ENCODE measurements at regions not wholly inside any gene's neighbourhood (a gene's known extent, or its start where the extent isn't known, plus 50 kb on each side); places are given as distances from the start of the nearest gene placed in this dataset.
A peak's percentile ranks its signal among the peaks of the same experiment; 100 is the strongest.

DNA sequence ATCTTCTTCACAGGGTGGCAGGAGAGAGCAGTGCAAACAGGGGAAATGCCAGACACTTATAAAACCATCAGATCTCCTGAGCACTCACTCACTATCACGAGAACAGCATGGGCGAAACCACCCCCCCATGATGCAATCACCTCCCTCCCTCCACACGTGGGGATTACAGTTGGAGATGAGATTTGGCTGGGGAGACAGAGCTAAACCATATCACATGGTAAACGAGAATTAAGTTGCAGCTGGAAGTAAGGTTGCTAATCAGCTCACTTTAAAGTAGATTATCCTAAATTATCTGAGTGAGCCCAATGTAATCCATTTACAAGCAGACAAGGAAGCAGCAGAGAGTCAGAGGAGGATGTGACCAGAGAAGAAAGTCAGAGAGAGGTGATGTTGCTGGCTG, 102.2 kb upstream of the IPO5 start:
- intact Hi-C loops (cut with micrococcal nuclease): loop anchor here (10.0 kb wide), 1 partner anchor 994 kb away; no protein-coding TSS in a partner anchor
- Mint-ChIP-seq H3K27ac (ENCODE audit: low read depth, unreplicated experiment) (no peak overlapping the region), H3K4me3 (ENCODE audit: unreplicated experiment) (no peak overlapping the region), H3K9me3 (ENCODE audit: unreplicated experiment) (peaks cover 9% of the 10 kb centered on the region), H3K4me1 (ENCODE audit: insufficient read depth, unreplicated experiment) (peaks cover 14% of the 10 kb centered on the region), H3K36me3 (ENCODE audit: insufficient read depth, unreplicated experiment) (no peaks in the 10 kb centered on the region), H3K27me3 (ENCODE audit: insufficient read depth, unreplicated experiment) (no peaks in the 10 kb centered on the region)
- POLR2A ChIA-PET: no interaction called here
- CTCF ChIA-PET: interaction anchor here (0.7 kb wide), 1 partner anchor 192 kb away, joined by 3 read pairs; no protein-coding TSS in a partner anchor
- BruUV-seq (replicated peaks): no TSS peak
- no peak for DNase-seq (ENCODE audit: unreplicated experiment)
- no peak for TF ChIP-seq CTCF (IDR thresholded peaks at IDR 0.05; ENCODE audit: unreplicated experiment)

- no peak for DNase-seq (ENCODE audit: unreplicated experiment)
- Mint-ChIP-seq H3K36me3 (ENCODE audit: insufficient read depth, unreplicated experiment) (no peaks in the 10 kb centered on the region), H3K27ac (ENCODE audit: low read depth, unreplicated experiment) (no peak overlapping the region), H3K4me1 (ENCODE audit: insufficient read depth, unreplicated experiment) (peaks cover 14% of the 10 kb centered on the region), H3K4me3 (ENCODE audit: unreplicated experiment) (no peak overlapping the region), H3K27me3 (ENCODE audit: insufficient read depth, unreplicated experiment) (no peaks in the 10 kb centered on the region), H3K9me3 (ENCODE audit: unreplicated experiment) (peaks cover 9% of the 10 kb centered on the region)
- BruUV-seq (replicated peaks): no TSS peak
- CTCF ChIA-PET: interaction anchor here (0.6 to 0.8 kb wide), 2 partner anchors 168 to 801 kb away, joined by 3 to 4 read pairs; no protein-coding TSS in a partner anchor
- no peak for TF ChIP-seq CTCF (IDR thresholded peaks at IDR 0.05; ENCODE audit: unreplicated experiment)
- POLR2A ChIA-PET: no interaction called here
- intact Hi-C loops (cut with micrococcal nuclease): loop anchor here (10.0 kb wide), 1 partner anchor 992 kb away; no protein-coding TSS in a partner anchor
These were observed 101.1 kb upstream of the IPO5 start for GRCh38 chr13:97852181-97852874.

DNA sequence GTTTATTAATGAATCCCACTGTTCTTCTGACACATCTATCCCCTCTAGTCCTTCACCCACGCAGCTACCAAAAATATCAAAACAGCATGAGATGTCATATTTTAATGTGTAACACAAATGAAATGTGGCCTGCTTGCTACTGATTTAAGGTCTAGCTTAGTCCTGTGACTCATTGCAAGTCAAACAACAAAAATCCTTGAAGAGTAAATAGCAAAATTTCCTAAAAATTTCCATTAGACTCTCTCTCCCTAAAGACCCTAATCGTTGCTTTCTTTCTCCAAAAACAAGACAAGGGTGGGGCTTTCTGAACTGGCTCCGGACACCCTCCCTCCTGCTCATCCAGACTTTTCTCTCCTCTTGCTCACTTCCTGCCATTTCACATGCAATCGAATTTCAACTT, 99.9 kb upstream of the IPO5 start:
- CTCF ChIA-PET: interaction anchor here (0.7 kb wide), 1 partner anchor 612 kb away, joined by 3 read pairs; no protein-coding TSS in a partner anchor
- Mint-ChIP-seq H3K27ac (ENCODE audit: low read depth, unreplicated experiment) (no peak overlapping the region), H3K4me1 (ENCODE audit: insufficient read depth, unreplicated experiment) (peaks cover 14% of the 10 kb centered on the region), H3K36me3 (ENCODE audit: insufficient read depth, unreplicated experiment) (no peaks in the 10 kb centered on the region), H3K9me3 (ENCODE audit: unreplicated experiment) (peaks cover 9% of the 10 kb centered on the region), H3K27me3 (ENCODE audit: insufficient read depth, unreplicated experiment) (no peaks in the 10 kb centered on the region), H3K4me3 (ENCODE audit: unreplicated experiment) (no peak overlapping the region)
- POLR2A ChIA-PET: no interaction called here
- no peak for DNase-seq (ENCODE audit: unreplicated experiment)
- no peak for TF ChIP-seq CTCF (IDR thresholded peaks at IDR 0.05; ENCODE audit: unreplicated experiment)
- no TSS peak for BruUV-seq (replicated peaks)
- intact Hi-C loops (cut with micrococcal nuclease): loop anchor here (10.0 kb wide), 1 partner anchor 991 kb away; no protein-coding TSS in a partner anchor

GRCh38 chr13:97855570-97856303, 97.7 kb upstream of the IPO5 start:
- intact Hi-C loops (cut with micrococcal nuclease): loop anchor here (1.0 to 10.0 kb wide), 7 partner anchors 56 to 989 kb away; partner anchors contain the start of gene FARP1
- POLR2A ChIA-PET: interaction anchor here (0.7 to 1.4 kb wide), 2 partner anchors 629 to 798 kb away, joined by 3 read pairs; no protein-coding TSS in a partner anchor
- Mint-ChIP-seq H3K27me3 (ENCODE audit: insufficient read depth, unreplicated experiment) (no peaks in the 10 kb centered on the region), H3K4me1 (ENCODE audit: insufficient read depth, unreplicated experiment) (peaks cover 9% of the 10 kb centered on the region), H3K36me3 (ENCODE audit: insufficient read depth, unreplicated experiment) (no peaks in the 10 kb centered on the region), H3K4me3 (ENCODE audit: unreplicated experiment) (no peak overlapping the region), H3K27ac (ENCODE audit: low read depth, unreplicated experiment) (no peak overlapping the region), H3K9me3 (ENCODE audit: unreplicated experiment) (peaks cover 9% of the 10 kb centered on the region)
- CTCF ChIA-PET: interaction anchor here (0.6 to 3.4 kb wide), 52 partner anchors 9 to 987 kb away, joined by 3 to 27 read pairs (median 4); no protein-coding TSS in a partner anchor
- no TSS peak for BruUV-seq (replicated peaks)
- TF ChIP-seq CTCF (IDR thresholded peaks at IDR 0.05; ENCODE audit: unreplicated experiment): peak; percentile 88
- DNase-seq (ENCODE audit: unreplicated experiment): peak; percentile 76
